ENCODE measurements at regions not wholly inside any gene's neighbourhood (a gene's known extent, or its start where the extent isn't known, plus 50 kb on each side); places are given as distances from the start of the nearest gene placed in this dataset.
"Not testable (repeated sequence)": the region's sequence is repeated elsewhere in the genome, so short reads cannot be mapped to it uniquely, and the experiment has no call there.

- DNase-seq (ENCODE audit: low read depth, low spot score), result no peak
Measured at GRCh38 chr3:196147116-196147515, 64.1 kb downstream of the ZDHHC19 start.

GRCh38 chr3:196145468-196146262 lies 63.8 kb upstream of the TFRC start:
- no peak for DNase-seq (ENCODE audit: low read depth, low spot score)

- no peak for DNase-seq (ENCODE audit: low read depth, low spot score)
Measured at GRCh38 chr3:196144383-196145105, 62.7 kb upstream of the TFRC start.

GRCh38 chr3:196143708-196144382 lies 62.0 kb upstream of the TFRC start:
- DNase-seq (ENCODE audit: low read depth, low spot score), result no peak

- peak; percentile 52 for DNase-seq (ENCODE audit: low read depth, low spot score)
Measured at GRCh38 chr3:196142202-196142956, 60.5 kb upstream of the TFRC start.

GRCh38 chr3:196141866-196142201 lies 59.9 kb upstream of the TFRC start:
- no peak for DNase-seq (ENCODE audit: low read depth, low spot score)

GRCh38 chr3:196141052-196141865 lies 59.4 kb upstream of the TFRC start:
- no peak for DNase-seq (ENCODE audit: low read depth, low spot score)

GRCh38 chr3:196140224-196140623 lies 58.3 kb upstream of the TFRC start:
- no peak for DNase-seq (ENCODE audit: low read depth, low spot score)

GRCh38 chr3:196139281-196139680 lies 57.4 kb upstream of the TFRC start:
- no peak for DNase-seq (ENCODE audit: low read depth, low spot score)

GRCh38 chr3:196138482-196139254 lies 56.8 kb upstream of the TFRC start:
- peak; percentile 61 for DNase-seq (ENCODE audit: low read depth, low spot score)

GRCh38 chr3:196136640-196136989 lies 54.7 kb upstream of the TFRC start:
- not testable (repeated sequence) for DNase-seq (ENCODE audit: low read depth, low spot score)

- DNase-seq (ENCODE audit: low read depth, low spot score), result peak; percentile 65
Measured at GRCh38 chr3:196135693-196136639, 54.1 kb upstream of the TFRC start.

- no peak for DNase-seq (ENCODE audit: low read depth, low spot score)
Measured at GRCh38 chr3:196134691-196135090, 52.8 kb upstream of the TFRC start.

GRCh38 chr3:196133869-196134268 lies 52.0 kb upstream of the TFRC start:
- not testable (repeated sequence) for DNase-seq (ENCODE audit: low read depth, low spot score)

- DNase-seq (ENCODE audit: low read depth, low spot score), result no peak
Measured at GRCh38 chr3:196131921-196132320, 50.0 kb upstream of the TFRC start.

All from ELF-1 (cell line).